WTC11 (cell line): ENCODE measurements at regions not wholly inside any gene's neighbourhood (a gene's known extent, or its start where the extent isn't known, plus 50 kb on each side); places are given as distances from the start of the nearest gene placed in this dataset.
"Not testable (repeated sequence)": the region's sequence is repeated elsewhere in the genome, so short reads cannot be mapped to it uniquely, and the experiment has no call there.

Experiments used
- ATAC-seq: fragments of 200-7000 bp; cut with Tn5 transposase; 2 replicates; pipeline ENCODE4 v1.10.0; 2021; ENCODE audit warnings: mild to moderate bottlenecking, moderate library complexity
- CTCF ChIA-PET: fragments of 300-600 bp; sonication (Branson Sonifier 250); formaldehyde crosslinking; loops from one replicate; lab custom pipeline; 2021; ENCODE audit warnings: antibody characterized with exemption; lab: Charles Lee
- POLR2A ChIA-PET: fragments of 350-600 bp; sonication (Branson Sonifier 250); formaldehyde crosslinking; loops from one replicate; lab custom pipeline; 2021; ENCODE audit warnings: antibody characterized with exemption; lab: Charles Lee
- DNase-seq: peaks from one replicate; pipeline ENCODE4 v3.0.0; 2021; ENCODE audit warnings: low spot score
- H3K27ac Mint-ChIP-seq: 2 replicates; pipeline ENCODE4 v1.8.0; 2021; ENCODE audit warnings: mixed read lengths
- H3K27me3 Mint-ChIP-seq: 2 replicates; pipeline ENCODE4 v1.8.0; 2021; ENCODE audit warnings: low read depth, mild to moderate bottlenecking, moderate library complexity, mixed read lengths
- H3K36me3 Mint-ChIP-seq: 2 replicates; pipeline ENCODE4 v1.8.0; 2021; ENCODE audit warnings: mixed read lengths
- H3K4me1 Mint-ChIP-seq: 2 replicates; pipeline ENCODE4 v1.8.0; 2022; ENCODE audit warnings: mixed read lengths
- H3K4me3 Mint-ChIP-seq: 2 replicates; pipeline ENCODE4 v1.8.0; 2021; ENCODE audit warnings: mild to moderate bottlenecking, moderate library complexity, mixed read lengths
- H3K9me3 Mint-ChIP-seq: 2 replicates; pipeline ENCODE4 v1.8.0; 2021; ENCODE audit warnings: mixed read lengths
- GABPB1 ChIP-seq: sonication (generic); formaldehyde crosslinking; IDR thresholded peaks from 2 replicates; pipeline ENCODE4 v1.8.1; 2023; ENCODE audit warnings: mild to moderate bottlenecking, missing genetic modification reagents
- GTF2I ChIP-seq: fragments of 250-450 bp; sonication (Bioruptor Pico); conservative IDR thresholded peaks from 2 replicates; pipeline ENCODE4 v1.4.0; 2021; ENCODE audit warnings: mild to moderate bottlenecking
- NFATC4 ChIP-seq: fragments of 250-450 bp; sonication (Bioruptor Pico); IDR thresholded peaks from 2 replicates; pipeline ENCODE4 v1.9.0; 2021; ENCODE audit warnings: mild to moderate bottlenecking
- NFYB ChIP-seq: sonication (generic); formaldehyde crosslinking; conservative IDR thresholded peaks from 2 replicates; pipeline ENCODE4 v1.8.0; 2022; ENCODE audit warnings: low read depth, missing genetic modification reagents
- ZNF219 ChIP-seq: sonication (generic); formaldehyde crosslinking; IDR thresholded peaks from 2 replicates; pipeline ENCODE4 v1.8.0; 2023; ENCODE audit warnings: missing genetic modification reagents, mild to moderate bottlenecking, borderline replicate concordance
- ZNF671 ChIP-seq: fragments of 250-450 bp; sonication (Bioruptor Pico); IDR thresholded peaks from 2 replicates; pipeline ENCODE4 v1.8.0; 2021; ENCODE audit warnings: mild to moderate bottlenecking
- TF ChIP-seq, protein P1 (sequence below): sonication (generic); formaldehyde crosslinking; IDR thresholded peaks from 2 replicates; pipeline ENCODE4 v1.8.1; 2023; ENCODE audit warnings: mild to moderate bottlenecking, missing genetic modification reagents, moderate library complexity
- TF ChIP-seq, protein P2 (sequence below): sonication (generic); formaldehyde crosslinking; IDR thresholded peaks from 2 replicates; pipeline ENCODE4 v1.8.0; 2022; ENCODE audit warnings: mild to moderate bottlenecking, missing genetic modification reagents
- TF ChIP-seq, protein P3 (sequence below): fragments of 250-450 bp; sonication (Bioruptor Pico); IDR thresholded peaks from 2 replicates; pipeline ENCODE4 v1.9.0; 2021; ENCODE audit warnings: mild to moderate bottlenecking, borderline replicate concordance
- TF ChIP-seq, protein P4 (sequence below): sonication (generic); formaldehyde crosslinking; IDR thresholded peaks from 2 replicates; pipeline ENCODE4 v1.8.0; 2022; ENCODE audit warnings: missing genetic modification reagents
- TF ChIP-seq, protein P5 (sequence below): sonication (generic); formaldehyde crosslinking; conservative IDR thresholded peaks from 2 replicates; pipeline ENCODE4 v1.8.1; 2023; ENCODE audit warnings: mild to moderate bottlenecking, low read depth, missing genetic modification reagents, moderate library complexity

DNA sequence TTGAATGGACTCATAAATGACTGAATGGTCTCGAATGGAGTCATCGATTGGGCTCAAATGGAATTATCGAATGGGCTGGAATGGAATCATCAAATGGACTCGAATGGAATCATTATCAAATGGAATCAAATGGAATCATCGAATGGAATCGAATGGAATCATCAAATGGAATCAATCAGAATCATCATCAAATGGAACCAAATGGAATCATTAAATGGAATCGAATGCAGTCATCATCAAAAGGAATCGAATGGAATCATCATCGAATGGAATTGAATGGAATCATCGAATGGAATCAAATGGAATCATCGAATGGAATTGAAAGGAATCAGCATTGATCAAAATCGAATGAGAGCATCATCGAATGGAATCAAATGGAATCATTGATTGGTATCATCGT is 1114.9 kb downstream of the RPIA start:
- Mint-ChIP-seq H3K27me3 (peaks cover 82% of the 10 kb centered on the region), H3K9me3 (peaks cover 75% of the 10 kb centered on the region), H3K36me3 (peaks cover 72% of the 10 kb centered on the region)
- H3K4me3 Mint-ChIP-seq, H3K4me1 Mint-ChIP-seq, CTCF ChIA-PET, POLR2A ChIA-PET, ATAC-seq, H3K27ac Mint-ChIP-seq, DNase-seq: not testable (repeated sequence)

DNA sequence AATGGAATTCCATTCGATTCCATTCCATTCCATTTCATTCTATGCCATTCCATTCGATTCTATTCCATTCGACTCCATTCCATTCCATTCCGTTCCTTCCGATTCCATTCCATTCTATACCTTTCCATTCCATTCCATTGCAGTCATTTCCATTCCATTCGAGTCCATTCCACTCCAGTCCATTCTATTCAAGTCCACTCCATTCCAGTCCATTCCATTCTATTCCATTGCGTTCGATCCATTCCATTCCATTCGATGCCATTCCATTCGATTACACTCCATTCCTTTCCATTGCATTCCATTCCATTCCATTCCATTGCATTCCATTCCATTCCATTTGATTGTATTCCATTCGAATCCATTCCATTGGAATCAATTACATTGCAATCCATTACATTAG is 1119.8 kb downstream of the RPIA start:
- Mint-ChIP-seq H3K4me3 (no peak overlapping the region), H3K27ac (no peak overlapping the region)
- no peak for DNase-seq
- CTCF ChIA-PET: no interaction called here
- TF ChIP-seq NFATC4 (CRISPR knock-in tag): no peak
- no peak for TF ChIP-seq GABPB1 (CRISPR knock-in tag)
- TF ChIP-seq, protein P1, sequence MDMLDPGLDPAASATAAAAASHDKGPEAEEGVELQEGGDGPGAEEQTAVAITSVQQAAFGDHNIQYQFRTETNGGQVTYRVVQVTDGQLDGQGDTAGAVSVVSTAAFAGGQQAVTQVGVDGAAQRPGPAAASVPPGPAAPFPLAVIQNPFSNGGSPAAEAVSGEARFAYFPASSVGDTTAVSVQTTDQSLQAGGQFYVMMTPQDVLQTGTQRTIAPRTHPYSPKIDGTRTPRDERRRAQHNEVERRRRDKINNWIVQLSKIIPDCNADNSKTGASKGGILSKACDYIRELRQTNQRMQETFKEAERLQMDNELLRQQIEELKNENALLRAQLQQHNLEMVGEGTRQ (CRISPR knock-in tag): no peak
- no peak for TF ChIP-seq ZNF219 (CRISPR knock-in tag)
- TF ChIP-seq, protein P2, sequence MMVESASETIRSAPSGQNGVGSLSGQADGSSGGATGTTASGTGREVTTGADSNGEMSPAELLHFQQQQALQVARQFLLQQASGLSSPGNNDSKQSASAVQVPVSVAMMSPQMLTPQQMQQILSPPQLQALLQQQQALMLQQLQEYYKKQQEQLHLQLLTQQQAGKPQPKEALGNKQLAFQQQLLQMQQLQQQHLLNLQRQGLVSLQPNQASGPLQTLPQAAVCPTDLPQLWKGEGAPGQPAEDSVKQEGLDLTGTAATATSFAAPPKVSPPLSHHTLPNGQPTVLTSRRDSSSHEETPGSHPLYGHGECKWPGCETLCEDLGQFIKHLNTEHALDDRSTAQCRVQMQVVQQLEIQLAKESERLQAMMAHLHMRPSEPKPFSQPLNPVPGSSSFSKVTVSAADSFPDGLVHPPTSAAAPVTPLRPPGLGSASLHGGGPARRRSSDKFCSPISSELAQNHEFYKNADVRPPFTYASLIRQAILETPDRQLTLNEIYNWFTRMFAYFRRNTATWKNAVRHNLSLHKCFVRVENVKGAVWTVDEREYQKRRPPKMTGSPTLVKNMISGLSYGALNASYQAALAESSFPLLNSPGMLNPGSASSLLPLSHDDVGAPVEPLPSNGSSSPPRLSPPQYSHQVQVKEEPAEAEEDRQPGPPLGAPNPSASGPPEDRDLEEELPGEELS: no peak
- TF ChIP-seq GTF2I: no peak
- no peak for TF ChIP-seq ZNF671 (CRISPR knock-in tag)
- TF ChIP-seq, protein P3, sequence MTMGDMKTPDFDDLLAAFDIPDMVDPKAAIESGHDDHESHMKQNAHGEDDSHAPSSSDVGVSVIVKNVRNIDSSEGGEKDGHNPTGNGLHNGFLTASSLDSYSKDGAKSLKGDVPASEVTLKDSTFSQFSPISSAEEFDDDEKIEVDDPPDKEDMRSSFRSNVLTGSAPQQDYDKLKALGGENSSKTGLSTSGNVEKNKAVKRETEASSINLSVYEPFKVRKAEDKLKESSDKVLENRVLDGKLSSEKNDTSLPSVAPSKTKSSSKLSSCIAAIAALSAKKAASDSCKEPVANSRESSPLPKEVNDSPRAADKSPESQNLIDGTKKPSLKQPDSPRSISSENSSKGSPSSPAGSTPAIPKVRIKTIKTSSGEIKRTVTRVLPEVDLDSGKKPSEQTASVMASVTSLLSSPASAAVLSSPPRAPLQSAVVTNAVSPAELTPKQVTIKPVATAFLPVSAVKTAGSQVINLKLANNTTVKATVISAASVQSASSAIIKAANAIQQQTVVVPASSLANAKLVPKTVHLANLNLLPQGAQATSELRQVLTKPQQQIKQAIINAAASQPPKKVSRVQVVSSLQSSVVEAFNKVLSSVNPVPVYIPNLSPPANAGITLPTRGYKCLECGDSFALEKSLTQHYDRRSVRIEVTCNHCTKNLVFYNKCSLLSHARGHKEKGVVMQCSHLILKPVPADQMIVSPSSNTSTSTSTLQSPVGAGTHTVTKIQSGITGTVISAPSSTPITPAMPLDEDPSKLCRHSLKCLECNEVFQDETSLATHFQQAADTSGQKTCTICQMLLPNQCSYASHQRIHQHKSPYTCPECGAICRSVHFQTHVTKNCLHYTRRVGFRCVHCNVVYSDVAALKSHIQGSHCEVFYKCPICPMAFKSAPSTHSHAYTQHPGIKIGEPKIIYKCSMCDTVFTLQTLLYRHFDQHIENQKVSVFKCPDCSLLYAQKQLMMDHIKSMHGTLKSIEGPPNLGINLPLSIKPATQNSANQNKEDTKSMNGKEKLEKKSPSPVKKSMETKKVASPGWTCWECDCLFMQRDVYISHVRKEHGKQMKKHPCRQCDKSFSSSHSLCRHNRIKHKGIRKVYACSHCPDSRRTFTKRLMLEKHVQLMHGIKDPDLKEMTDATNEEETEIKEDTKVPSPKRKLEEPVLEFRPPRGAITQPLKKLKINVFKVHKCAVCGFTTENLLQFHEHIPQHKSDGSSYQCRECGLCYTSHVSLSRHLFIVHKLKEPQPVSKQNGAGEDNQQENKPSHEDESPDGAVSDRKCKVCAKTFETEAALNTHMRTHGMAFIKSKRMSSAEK (CRISPR knock-in tag): no peak
- no peak for TF ChIP-seq NFYB (CRISPR knock-in tag)
- TF ChIP-seq, all 79 proteins: peak for 0
- H3K27me3 Mint-ChIP-seq: peaks cover 72% of the 10 kb centered on the region
- H3K4me1 Mint-ChIP-seq: no peaks in the 10 kb centered on the region
- ATAC-seq: no peak
- H3K9me3 Mint-ChIP-seq: peaks cover 26% of the 10 kb centered on the region
- peaks cover 23% of the 10 kb centered on the region for H3K36me3 Mint-ChIP-seq
- POLR2A ChIA-PET: no interaction called here

DNA sequence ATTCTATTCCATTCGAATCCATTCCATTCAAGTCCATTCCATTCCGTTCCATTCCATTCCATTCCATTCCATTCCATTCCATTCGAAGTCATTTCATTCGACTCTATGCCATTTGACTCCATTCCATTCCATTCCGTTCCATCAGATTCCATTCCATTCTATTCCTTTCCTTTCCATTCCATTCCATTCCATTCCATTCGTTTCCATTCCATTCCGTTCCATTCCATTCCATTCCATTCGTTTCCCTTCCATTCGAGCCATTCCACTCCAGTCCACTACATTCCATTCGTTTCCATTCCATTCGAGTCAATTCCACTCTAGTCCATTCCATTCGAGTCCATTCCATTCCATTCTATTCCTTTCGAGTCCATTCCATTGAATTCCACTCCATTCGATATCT is 1120.4 kb downstream of the RPIA start:
- peaks cover 17% of the 10 kb centered on the region for H3K36me3 Mint-ChIP-seq
- peaks cover 66% of the 10 kb centered on the region for H3K27me3 Mint-ChIP-seq
- POLR2A ChIA-PET, H3K27ac Mint-ChIP-seq, ATAC-seq, H3K4me1 Mint-ChIP-seq, CTCF ChIA-PET, DNase-seq, H3K4me3 Mint-ChIP-seq: not testable (repeated sequence)
- peaks cover 20% of the 10 kb centered on the region for H3K9me3 Mint-ChIP-seq

DNA sequence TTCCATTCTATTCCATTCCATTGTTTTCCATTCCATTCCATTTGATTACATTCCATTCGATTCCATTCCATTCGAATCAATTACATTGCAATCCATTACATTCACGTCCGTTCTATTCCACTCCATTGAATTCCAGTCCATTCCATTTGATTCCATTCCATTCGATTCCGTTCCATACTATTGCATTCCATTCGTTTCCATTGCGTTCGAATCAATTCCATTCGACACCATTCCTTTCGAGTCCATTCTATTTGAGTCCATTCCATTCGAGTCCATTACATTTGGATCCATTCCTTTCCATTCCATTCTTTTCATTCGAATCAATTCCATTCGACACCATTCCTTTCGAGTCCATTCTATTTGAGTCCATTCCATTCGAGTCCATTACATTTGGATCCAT is 1122.9 kb downstream of the RPIA start:
- H3K36me3 Mint-ChIP-seq, CTCF ChIA-PET, H3K4me3 Mint-ChIP-seq, POLR2A ChIA-PET, H3K4me1 Mint-ChIP-seq, DNase-seq, H3K9me3 Mint-ChIP-seq, ATAC-seq, H3K27ac Mint-ChIP-seq: not testable (repeated sequence)
- H3K27me3 Mint-ChIP-seq: peaks cover 68% of the 10 kb centered on the region

DNA sequence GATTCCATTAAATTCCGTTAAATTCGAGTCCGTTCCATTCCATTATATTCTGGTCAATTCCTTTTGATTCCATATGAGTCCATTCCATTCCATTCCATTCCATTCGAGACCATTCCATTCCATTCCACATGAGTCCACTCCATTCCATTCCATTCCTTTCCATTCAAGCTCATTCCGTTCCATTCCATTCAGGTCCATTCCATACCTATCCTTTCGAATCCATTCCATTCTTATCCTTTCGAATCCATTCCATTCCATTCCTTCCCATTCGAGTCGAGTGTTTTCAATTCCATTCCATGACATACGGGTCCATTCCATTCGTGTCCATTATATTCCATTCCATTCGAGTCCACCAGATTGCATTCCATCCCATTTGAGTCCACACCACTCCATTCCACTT is 1127.4 kb downstream of the RPIA start:
- POLR2A ChIA-PET: no interaction called here
- Mint-ChIP-seq H3K27me3 (peaks cover 72% of the 10 kb centered on the region), H3K4me3 (no peak overlapping the region), H3K9me3 (no peaks in the 10 kb centered on the region), H3K36me3 (no peaks in the 10 kb centered on the region), H3K4me1 (no peaks in the 10 kb centered on the region), H3K27ac (no peak overlapping the region)
- CTCF ChIA-PET: no interaction called here
- ATAC-seq (no peak), DNase-seq (no peak)
- TF ChIP-seq, protein P4, sequence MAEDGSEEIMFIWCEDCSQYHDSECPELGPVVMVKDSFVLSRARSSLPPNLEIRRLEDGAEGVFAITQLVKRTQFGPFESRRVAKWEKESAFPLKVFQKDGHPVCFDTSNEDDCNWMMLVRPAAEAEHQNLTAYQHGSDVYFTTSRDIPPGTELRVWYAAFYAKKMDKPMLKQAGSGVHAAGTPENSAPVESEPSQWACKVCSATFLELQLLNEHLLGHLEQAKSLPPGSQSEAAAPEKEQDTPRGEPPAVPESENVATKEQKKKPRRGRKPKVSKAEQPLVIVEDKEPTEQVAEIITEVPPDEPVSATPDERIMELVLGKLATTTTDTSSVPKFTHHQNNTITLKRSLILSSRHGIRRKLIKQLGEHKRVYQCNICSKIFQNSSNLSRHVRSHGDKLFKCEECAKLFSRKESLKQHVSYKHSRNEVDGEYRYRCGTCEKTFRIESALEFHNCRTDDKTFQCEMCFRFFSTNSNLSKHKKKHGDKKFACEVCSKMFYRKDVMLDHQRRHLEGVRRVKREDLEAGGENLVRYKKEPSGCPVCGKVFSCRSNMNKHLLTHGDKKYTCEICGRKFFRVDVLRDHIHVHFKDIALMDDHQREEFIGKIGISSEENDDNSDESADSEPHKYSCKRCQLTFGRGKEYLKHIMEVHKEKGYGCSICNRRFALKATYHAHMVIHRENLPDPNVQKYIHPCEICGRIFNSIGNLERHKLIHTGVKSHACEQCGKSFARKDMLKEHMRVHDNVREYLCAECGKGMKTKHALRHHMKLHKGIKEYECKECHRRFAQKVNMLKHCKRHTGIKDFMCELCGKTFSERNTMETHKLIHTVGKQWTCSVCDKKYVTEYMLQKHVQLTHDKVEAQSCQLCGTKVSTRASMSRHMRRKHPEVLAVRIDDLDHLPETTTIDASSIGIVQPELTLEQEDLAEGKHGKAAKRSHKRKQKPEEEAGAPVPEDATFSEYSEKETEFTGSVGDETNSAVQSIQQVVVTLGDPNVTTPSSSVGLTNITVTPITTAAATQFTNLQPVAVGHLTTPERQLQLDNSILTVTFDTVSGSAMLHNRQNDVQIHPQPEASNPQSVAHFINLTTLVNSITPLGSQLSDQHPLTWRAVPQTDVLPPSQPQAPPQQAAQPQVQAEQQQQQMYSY: no peak
- TF ChIP-seq, protein P1 (CRISPR knock-in tag): no peak
- no peak for TF ChIP-seq NFYB (CRISPR knock-in tag)
- TF ChIP-seq, protein P5, sequence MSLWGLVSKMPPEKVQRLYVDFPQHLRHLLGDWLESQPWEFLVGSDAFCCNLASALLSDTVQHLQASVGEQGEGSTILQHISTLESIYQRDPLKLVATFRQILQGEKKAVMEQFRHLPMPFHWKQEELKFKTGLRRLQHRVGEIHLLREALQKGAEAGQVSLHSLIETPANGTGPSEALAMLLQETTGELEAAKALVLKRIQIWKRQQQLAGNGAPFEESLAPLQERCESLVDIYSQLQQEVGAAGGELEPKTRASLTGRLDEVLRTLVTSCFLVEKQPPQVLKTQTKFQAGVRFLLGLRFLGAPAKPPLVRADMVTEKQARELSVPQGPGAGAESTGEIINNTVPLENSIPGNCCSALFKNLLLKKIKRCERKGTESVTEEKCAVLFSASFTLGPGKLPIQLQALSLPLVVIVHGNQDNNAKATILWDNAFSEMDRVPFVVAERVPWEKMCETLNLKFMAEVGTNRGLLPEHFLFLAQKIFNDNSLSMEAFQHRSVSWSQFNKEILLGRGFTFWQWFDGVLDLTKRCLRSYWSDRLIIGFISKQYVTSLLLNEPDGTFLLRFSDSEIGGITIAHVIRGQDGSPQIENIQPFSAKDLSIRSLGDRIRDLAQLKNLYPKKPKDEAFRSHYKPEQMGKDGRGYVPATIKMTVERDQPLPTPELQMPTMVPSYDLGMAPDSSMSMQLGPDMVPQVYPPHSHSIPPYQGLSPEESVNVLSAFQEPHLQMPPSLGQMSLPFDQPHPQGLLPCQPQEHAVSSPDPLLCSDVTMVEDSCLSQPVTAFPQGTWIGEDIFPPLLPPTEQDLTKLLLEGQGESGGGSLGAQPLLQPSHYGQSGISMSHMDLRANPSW (CRISPR knock-in tag): no peak
